Vagina (tissue), 2 donors: ENCODE measurements at regions not wholly inside any gene's neighbourhood (a gene's known extent, or its start where the extent isn't known, plus 50 kb on each side); places are given as distances from the start of the nearest gene placed in this dataset.

Experiments used
- POLR2A ChIP-seq, 2 donors: fragments of 450-650 bp; IDR thresholded peaks; one replicate each; pipeline ENCODE4 v1.6.1; 2017; ENCODE audit warnings: antibody characterized with exemption in 2 of 2, mild to moderate bottlenecking in 2 of 2, moderate library complexity in 2 of 2
- POLR2AphosphoS5 ChIP-seq, 2 donors: sonication (generic); formaldehyde crosslinking; IDR thresholded peaks; one replicate each; pipeline ENCODE4 v1.9.0; 2017; ENCODE audit warnings: antibody characterized with exemption in 2 of 2, mild to moderate bottlenecking in 2 of 2, low read depth in 1 of 2; ENCODE audit not compliant: insufficient read depth in 1 of 2
- TF ChIP-seq, protein P1 (sequence below), 3 experiments: fragments of 450-650 bp in 2 of 3; fragments of 200-600 bp in 1 of 3; sonication (generic) in 1 of 3; IDR thresholded peaks; one replicate each; pipeline ENCODE4 v1.5.1; 2017 to 2019; ENCODE audit warnings: antibody characterized with exemption in 3 of 3, mild to moderate bottlenecking in 2 of 3, moderate library complexity in 2 of 3

DNA sequence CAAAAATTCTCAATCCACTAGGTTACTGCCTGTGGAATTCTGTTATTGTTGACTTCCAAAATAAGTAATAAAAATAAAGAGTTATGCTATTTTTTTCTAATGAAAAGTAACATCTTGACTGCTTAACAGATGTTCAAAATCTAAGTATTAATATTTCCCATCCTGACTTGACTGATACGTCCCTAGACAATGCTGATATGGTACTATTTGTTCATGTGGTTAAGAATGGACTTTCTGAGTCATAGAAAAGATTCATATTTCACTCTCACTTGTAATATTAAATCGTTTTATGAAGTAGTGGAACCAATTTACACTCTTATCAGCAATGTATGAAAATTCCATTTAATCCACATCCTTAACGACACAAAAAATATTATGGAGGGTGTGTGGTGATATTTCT, 104.8 kb upstream of the PLSCR5 start:
- TF ChIP-seq, protein P1, sequence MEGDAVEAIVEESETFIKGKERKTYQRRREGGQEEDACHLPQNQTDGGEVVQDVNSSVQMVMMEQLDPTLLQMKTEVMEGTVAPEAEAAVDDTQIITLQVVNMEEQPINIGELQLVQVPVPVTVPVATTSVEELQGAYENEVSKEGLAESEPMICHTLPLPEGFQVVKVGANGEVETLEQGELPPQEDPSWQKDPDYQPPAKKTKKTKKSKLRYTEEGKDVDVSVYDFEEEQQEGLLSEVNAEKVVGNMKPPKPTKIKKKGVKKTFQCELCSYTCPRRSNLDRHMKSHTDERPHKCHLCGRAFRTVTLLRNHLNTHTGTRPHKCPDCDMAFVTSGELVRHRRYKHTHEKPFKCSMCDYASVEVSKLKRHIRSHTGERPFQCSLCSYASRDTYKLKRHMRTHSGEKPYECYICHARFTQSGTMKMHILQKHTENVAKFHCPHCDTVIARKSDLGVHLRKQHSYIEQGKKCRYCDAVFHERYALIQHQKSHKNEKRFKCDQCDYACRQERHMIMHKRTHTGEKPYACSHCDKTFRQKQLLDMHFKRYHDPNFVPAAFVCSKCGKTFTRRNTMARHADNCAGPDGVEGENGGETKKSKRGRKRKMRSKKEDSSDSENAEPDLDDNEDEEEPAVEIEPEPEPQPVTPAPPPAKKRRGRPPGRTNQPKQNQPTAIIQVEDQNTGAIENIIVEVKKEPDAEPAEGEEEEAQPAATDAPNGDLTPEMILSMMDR (IDR thresholded peaks at IDR 0.05) = no peak
- TF ChIP-seq POLR2A (IDR thresholded peaks at IDR 0.05) (no peak), POLR2AphosphoS5 (IDR thresholded peaks at IDR 0.05; ENCODE audit: insufficient read depth in 1 of 2, low read depth in 1 of 2) (no peak)
